ENCODE measurements at regions not wholly inside any gene's neighbourhood (a gene's known extent, or its start where the extent isn't known, plus 50 kb on each side); places are given as distances from the start of the nearest gene placed in this dataset.

GRCh38 chr9:30048396-30048795, 2336.0 kb upstream of the ACO1 start:
- Histone ChIP-seq H3K9me3 (replicated peaks; ENCODE audit: control insufficient read depth, insufficient read depth, low read depth, low read length) (no peaks in the 10 kb centered on the region), H3K79me2 (ENCODE audit: control insufficient read depth, insufficient read depth, low read length) (no peaks in the 10 kb centered on the region), H3K4me3 (no peak overlapping the region), H3K9me1 (ENCODE audit: control insufficient read depth, insufficient read depth, low read length) (no peaks in the 10 kb centered on the region), H3K4me1 (replicated peaks in 1 of 2; ENCODE audit: control insufficient read depth in 2 of 2, insufficient read depth in 2 of 2, low read length in 2 of 2) (no peaks in the 10 kb centered on the region), H4K20me1 (replicated peaks; ENCODE audit: control insufficient read depth, insufficient read depth, low read length) (no peaks in the 10 kb centered on the region), H3K9ac (ENCODE audit: insufficient read depth in 1 of 2, low read depth in 2 of 2, low read length in 2 of 2) (no peak overlapping the region), H2AFZ (ENCODE audit: low read depth, low read length) (no peak overlapping the region), H3K27me3 (ENCODE audit: control insufficient read depth in 2 of 2, insufficient read depth in 2 of 2, low read length in 2 of 2) (no peaks in the 10 kb centered on the region), H3K36me3 (ENCODE audit: control insufficient read depth, insufficient read depth, low read length) (no peaks in the 10 kb centered on the region), H3K4me2 (ENCODE audit: insufficient read depth, low read length) (no peak overlapping the region), H3K27ac (ENCODE audit: extremely low read depth, low read depth, low read length) (no peak overlapping the region)
- WGBS (ENCODE audit: insufficient coverage, low coverage, missing lambda C conversion rate) = no CpG with 5 or more reads among the region's 8 CpGs
- ChIA-PET POLR2A (no interaction called here), CTCF (ENCODE audit: low intra/inter-chr PET ratio) (no interaction called here)
- FAIRE-seq (no peak), DNase-seq (ENCODE audit: extremely low read depth in 1 of 4, low spot score in 3 of 4) (no peak), ATAC-seq (no peak)
- no TSS peak for BruUV-seq (replicated peaks)
- intact Hi-C loops (cut with micrococcal nuclease) = no loop called here
- in situ Hi-C loops (cut with MboI) = no loop called here
- TF ChIP-seq ZFX (CRISPR knock-in tag; IDR thresholded peaks at IDR 0.05) (no peak), CHD7 (IDR thresholded peaks at IDR 0.05; ENCODE audit: low read depth, low read length) (no peak), ZNF695 (CRISPR knock-in tag; IDR thresholded peaks at IDR 0.05) (no peak), XRCC5 (IDR thresholded peaks at IDR 0.05; ENCODE audit: low read depth, low read length) (no peak), HNRNPL (IDR thresholded peaks at IDR 0.05; ENCODE audit: low read depth, low read length) (no peak), DLX4 (CRISPR knock-in tag; IDR thresholded peaks at IDR 0.05) (no peak), RBBP5 (IDR thresholded peaks at IDR 0.05; ENCODE audit: borderline replicate concordance, insufficient read depth, low read length, poor library complexity, severe bottlenecking) (no peak), ZBTB43 (CRISPR knock-in tag; IDR thresholded peaks at IDR 0.05) (no peak), CBX3 (IDR thresholded peaks at IDR 0.05; ENCODE audit: borderline replicate concordance in 1 of 2, low read length in 2 of 2) (no peak), ILK (tag; IDR thresholded peaks at IDR 0.05; ENCODE audit: borderline replicate concordance, low read depth) (no peak)

Data from K562 (cell line).